Neural cell (in vitro differentiated cells): ENCODE measurements at regions not wholly inside any gene's neighbourhood (a gene's known extent, or its start where the extent isn't known, plus 50 kb on each side); places are given as distances from the start of the nearest gene placed in this dataset.

Experiments used
- POLR2AphosphoS5 ChIP-seq: IDR thresholded peaks from 2 replicates; pipeline ENCODE4 v1.6.1; 2012
- RAD21 ChIP-seq: fragments of 450-650 bp; conservative IDR thresholded peaks from 2 replicates; pipeline ENCODE4 v1.6.1; 2014; ENCODE audit warnings: antibody characterized with exemption, mild to moderate bottlenecking, moderate library complexity

GRCh38 chr1:58390091-58390490, 156.4 kb downstream of the OMA1 start:
- no peak for TF ChIP-seq RAD21
- TF ChIP-seq POLR2AphosphoS5 = no peak
